Neutrophil (primary cell): ENCODE measurements at regions not wholly inside any gene's neighbourhood (a gene's known extent, or its start where the extent isn't known, plus 50 kb on each side); places are given as distances from the start of the nearest gene placed in this dataset.

Experiments used
- H3K27ac ChIP-seq: fragments of 200-600 bp; sonication (generic); 2 replicates; pipeline ENCODE4 v1.5.1; 2016; ENCODE audit warnings: mild to moderate bottlenecking, moderate library complexity
- H3K27me3 ChIP-seq: fragments of 200-600 bp; sonication (generic); 2 replicates; pipeline ENCODE4 v1.6.0; 2016; ENCODE audit warnings: mild to moderate bottlenecking
- H3K36me3 ChIP-seq: fragments of 200-600 bp; sonication (generic); 2 replicates; pipeline ENCODE4 v1.5.1; 2017
- H3K4me1 ChIP-seq, 2 experiments: fragments of 200-600 bp in 1 of 2; sonication (generic) in 1 of 2; 1 replicate in 1 of 2; 2 replicates in 1 of 2; pipeline versions ENCODE4 v1.5.1 to v1.6.1; 2013 to 2016; ENCODE audit warnings: low read depth in 1 of 2, low read length in 1 of 2, mild to moderate bottlenecking in 1 of 2, moderate library complexity in 1 of 2; ENCODE audit not compliant: control insufficient read depth in 1 of 2, insufficient read depth in 1 of 2
- H3K4me3 ChIP-seq, 2 experiments: fragments of 200-600 bp in 1 of 2; sonication (generic) in 1 of 2; 1 replicate in 1 of 2; 2 replicates in 1 of 2; pipeline ENCODE4 v1.5.1; 2013 to 2016; ENCODE audit warnings: low read depth in 1 of 2, low read length in 1 of 2, mild to moderate bottlenecking in 1 of 2, moderate library complexity in 1 of 2
- H3K9me3 ChIP-seq: fragments of 200-600 bp; sonication (generic); 2 replicates; pipeline ENCODE4 v1.5.1; 2016
- CTCF ChIP-seq: fragments of 200-600 bp; sonication (generic); IDR thresholded peaks from 2 replicates; pipeline ENCODE4 v1.5.1; 2016; ENCODE audit warnings: antibody characterized with exemption

DNA sequence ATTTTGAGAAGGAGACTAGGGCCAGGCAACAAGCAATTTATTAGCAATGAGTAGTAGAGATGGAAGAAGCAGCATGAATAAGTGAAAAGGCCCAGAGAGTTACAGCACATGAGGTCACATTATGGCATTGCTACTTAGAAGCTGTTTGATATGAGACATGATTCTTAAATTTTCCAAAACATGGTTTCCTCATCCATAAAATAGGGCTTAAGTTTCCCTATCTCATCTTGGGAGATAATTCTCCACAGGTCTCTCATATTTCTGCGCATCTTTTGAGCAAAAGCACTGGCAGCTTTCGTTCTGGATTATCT is 656.1 kb downstream of the EPHA7 start:
- H3K4me3 ChIP-seq = no peak overlapping the region
- no peak for TF ChIP-seq CTCF
- no peaks in the 10 kb centered on the region for H3K4me1 ChIP-seq

DNA sequence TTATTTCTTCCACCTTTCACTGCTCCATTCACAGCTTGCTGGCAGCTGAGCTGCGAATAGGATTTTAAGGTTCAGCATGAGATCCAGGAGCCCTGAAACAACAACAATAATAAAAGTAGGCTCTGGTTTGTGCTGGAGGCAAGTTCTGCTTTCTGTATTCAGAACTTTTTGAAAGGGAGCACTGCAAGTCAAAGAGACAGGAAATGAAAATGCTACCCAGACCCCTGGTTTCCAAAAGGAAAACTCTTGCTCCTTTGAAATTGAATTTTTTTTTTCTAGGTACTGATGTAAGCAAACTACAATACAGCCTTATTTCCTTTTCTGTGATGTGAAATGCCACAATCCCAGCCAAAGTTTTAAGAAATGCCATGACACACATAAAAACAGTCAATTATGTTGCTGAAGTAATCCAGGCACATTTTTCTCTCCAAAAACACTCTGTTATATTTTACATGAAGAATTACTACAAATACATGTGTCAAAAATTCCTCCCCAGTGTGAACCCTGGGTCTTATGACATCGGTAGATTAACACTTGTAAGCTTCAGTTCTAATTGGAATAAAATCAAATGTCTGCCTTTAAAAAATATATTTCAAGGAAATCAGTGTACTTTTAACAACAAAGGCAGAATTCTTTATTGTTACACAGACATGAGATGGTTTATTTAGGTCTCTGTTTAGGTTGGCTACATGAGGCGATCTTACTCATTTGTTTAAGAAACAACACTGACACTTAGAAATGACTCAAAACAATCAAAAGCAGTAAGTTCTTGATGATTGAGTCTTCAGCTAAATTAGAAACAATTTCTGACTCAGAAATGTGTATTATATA is 656.7 kb downstream of the EPHA7 start:
- Histone ChIP-seq H3K27ac (no peak overlapping the region), H3K27me3 (no peaks in the 10 kb centered on the region), H3K9me3 (no peaks in the 10 kb centered on the region), H3K4me1 (no peaks in the 10 kb centered on the region), H3K4me3 (no peak overlapping the region), H3K36me3 (no peaks in the 10 kb centered on the region)
- no peak for TF ChIP-seq CTCF

More for the DNA sequence above, 656.1 kb downstream of the EPHA7 start:
- H3K36me3 ChIP-seq = no peaks in the 10 kb centered on the region
- H3K27ac ChIP-seq = no peak overlapping the region
- H3K27me3 ChIP-seq = no peaks in the 10 kb centered on the region
- no peaks in the 10 kb centered on the region for H3K9me3 ChIP-seq

DNA sequence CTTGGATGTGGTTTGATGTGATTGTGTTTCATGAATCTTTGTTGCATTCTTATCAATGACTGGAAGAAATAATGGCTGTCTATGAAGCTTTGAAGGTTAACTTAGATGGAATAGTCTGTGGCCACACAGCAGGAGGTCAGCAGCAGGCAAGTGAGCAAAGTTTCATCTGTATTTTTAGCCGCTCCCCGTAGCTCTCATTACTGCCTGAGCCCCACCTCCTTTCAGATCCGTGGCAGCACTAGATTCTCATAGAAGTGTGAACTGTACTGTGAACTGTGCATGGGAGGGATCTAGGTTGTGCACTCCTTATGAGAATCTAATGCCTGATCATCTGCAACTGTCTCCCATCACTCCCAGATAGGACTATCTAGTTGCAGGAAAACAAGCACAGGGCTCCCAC is 660.2 kb downstream of the EPHA7 start:
- Histone ChIP-seq H3K27ac (no peak overlapping the region), H3K4me3 (no peak overlapping the region), H3K9me3 (no peaks in the 10 kb centered on the region), H3K27me3 (no peaks in the 10 kb centered on the region), H3K36me3 (no peaks in the 10 kb centered on the region), H3K4me1 (no peaks in the 10 kb centered on the region)
- no peak for TF ChIP-seq CTCF

GRCh38 chr6:92757925-92758324 is 661.4 kb downstream of the EPHA7 start:
- no peak for TF ChIP-seq CTCF
- Histone ChIP-seq H3K4me1 (no peaks in the 10 kb centered on the region), H3K4me3 (no peak overlapping the region)

DNA sequence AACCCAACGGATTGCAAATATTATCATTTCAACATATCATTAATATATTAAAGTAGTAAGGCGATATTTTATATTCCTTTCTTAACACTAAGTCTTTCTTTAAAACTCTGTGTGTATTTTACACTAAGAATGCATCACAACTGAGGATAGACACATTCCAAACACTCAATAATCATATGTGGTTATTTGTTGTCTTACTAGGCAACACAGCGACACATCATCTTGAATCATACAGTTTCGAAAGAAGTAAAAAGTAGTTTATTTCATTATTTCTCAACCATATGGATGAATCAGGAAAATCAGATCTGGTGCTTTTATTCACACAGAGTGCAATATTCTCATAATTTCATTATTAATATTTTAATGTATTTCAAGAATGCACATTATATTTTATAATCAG is 662.4 kb downstream of the EPHA7 start:
- Histone ChIP-seq H3K4me3 (no peak overlapping the region), H3K36me3 (no peaks in the 10 kb centered on the region), H3K27ac (no peak overlapping the region), H3K9me3 (no peaks in the 10 kb centered on the region), H3K4me1 (no peaks in the 10 kb centered on the region), H3K27me3 (no peaks in the 10 kb centered on the region)
- no peak for TF ChIP-seq CTCF

More at GRCh38 chr6:92757925-92758324, 661.4 kb downstream of the EPHA7 start:
- Histone ChIP-seq H3K9me3 (no peaks in the 10 kb centered on the region), H3K36me3 (no peaks in the 10 kb centered on the region), H3K27me3 (no peaks in the 10 kb centered on the region), H3K27ac (no peak overlapping the region)
